Right lobe of liver (tissue), 6 donors: ENCODE measurements at regions not wholly inside any gene's neighbourhood (a gene's known extent, or its start where the extent isn't known, plus 50 kb on each side); places are given as distances from the start of the nearest gene placed in this dataset.

ENCODE experiments used
- ATAC-seq, 4 donors: fragments of 200-7000 bp; cut with Tn5 transposase; one replicate each; pipeline ENCODE4 v1.9.1; 2020; ENCODE audit warnings: mild to moderate bottlenecking in 4 of 4, moderate library complexity in 4 of 4
- DNase-seq, 3 donors: peaks; one replicate each; pipeline ENCODE4 v3.0.0-alpha.2; 2020
- H3K27ac ChIP-seq, 3 donors: fragments of 200-600 bp; one replicate each; pipeline ENCODE4 v1.8.0; 2022
- H3K27me3 ChIP-seq, 2 donors: fragments of 200-600 bp; one replicate each; pipeline ENCODE4 v1.8.0; 2022
- H3K36me3 ChIP-seq, 4 donors: fragments of 200-600 bp; sonication (generic) in 1 of 4; one replicate each; pipeline versions ENCODE4 v1.5.1 to v1.8.0; 2017 to 2022; ENCODE audit warnings: control low read depth in 1 of 4
- H3K4me1 ChIP-seq, 4 donors: fragments of 200-600 bp; sonication (generic) in 1 of 4; one replicate each; pipeline versions ENCODE4 v1.5.1 to v1.8.0; 2017 to 2022; ENCODE audit warnings: control low read depth in 1 of 4
- H3K4me3 ChIP-seq, 3 donors: fragments of 200-600 bp; one replicate each; pipeline ENCODE4 v1.8.0; 2022
- H3K9me3 ChIP-seq, 4 donors: fragments of 200-600 bp; sonication (generic) in 1 of 4; one replicate each; pipeline versions ENCODE4 v1.5.1 to v1.8.0; 2017 to 2022; ENCODE audit warnings: control low read depth in 1 of 4
- POLR2A ChIP-seq: fragments of 450-650 bp; IDR thresholded peaks from one replicate; pipeline ENCODE4 v1.6.1; 2017; ENCODE audit warnings: antibody characterized with exemption, mild to moderate bottlenecking
- WGBS: methylation state at CpG from one replicate; pipeline ENCODE4 v1.1.6; 2018; ENCODE audit warnings: low coverage, low lambda C conversion rate; ENCODE audit not compliant: insufficient coverage; ENCODE audit errors: missing lambda C conversion rate; 5-methylcytosine and 5-hydroxymethylcytosine counted together
- intact Hi-C, 2 donors: fragments of 100-400 bp; cut with DNase I; formaldehyde crosslinking; loops; one replicate each; pipeline versions ENCODE4 v1.11.2 to v1.14.1; 2022
- TF ChIP-seq, protein P1 (sequence below), 4 donors: fragments of 200-600 bp in 3 of 4; fragments of 450-650 bp in 1 of 4; IDR thresholded peaks; one replicate each; pipeline versions ENCODE4 v1.5.1 to v1.8.0; 2016 to 2022; ENCODE audit warnings: antibody characterized with exemption in 4 of 4, mild to moderate bottlenecking in 2 of 4
- donor health status: DM: no; HTN: yes; CAD: no.
- donor health status: DM: no; HTN: no; CAD: no.
- donor health status: DM: no; HTN: no; CAD: no.
- donor health status: DM: no; HTN: yes; CAD: no.
- donor health status: DM: no; HTN: yes; CAD: no.

GRCh38 chr12:111107392-111108178, 187.2 kb upstream of the MYL2 start:
- ATAC-seq: peak; percentile 64 to 79 (median 70)
- H3K4me1 ChIP-seq: peaks cover 0 to 21% (median 6%) of the 10 kb centered on the region in 4 donors
- H3K36me3 ChIP-seq: no peaks in the 10 kb centered on the region
- TF ChIP-seq, protein P1, sequence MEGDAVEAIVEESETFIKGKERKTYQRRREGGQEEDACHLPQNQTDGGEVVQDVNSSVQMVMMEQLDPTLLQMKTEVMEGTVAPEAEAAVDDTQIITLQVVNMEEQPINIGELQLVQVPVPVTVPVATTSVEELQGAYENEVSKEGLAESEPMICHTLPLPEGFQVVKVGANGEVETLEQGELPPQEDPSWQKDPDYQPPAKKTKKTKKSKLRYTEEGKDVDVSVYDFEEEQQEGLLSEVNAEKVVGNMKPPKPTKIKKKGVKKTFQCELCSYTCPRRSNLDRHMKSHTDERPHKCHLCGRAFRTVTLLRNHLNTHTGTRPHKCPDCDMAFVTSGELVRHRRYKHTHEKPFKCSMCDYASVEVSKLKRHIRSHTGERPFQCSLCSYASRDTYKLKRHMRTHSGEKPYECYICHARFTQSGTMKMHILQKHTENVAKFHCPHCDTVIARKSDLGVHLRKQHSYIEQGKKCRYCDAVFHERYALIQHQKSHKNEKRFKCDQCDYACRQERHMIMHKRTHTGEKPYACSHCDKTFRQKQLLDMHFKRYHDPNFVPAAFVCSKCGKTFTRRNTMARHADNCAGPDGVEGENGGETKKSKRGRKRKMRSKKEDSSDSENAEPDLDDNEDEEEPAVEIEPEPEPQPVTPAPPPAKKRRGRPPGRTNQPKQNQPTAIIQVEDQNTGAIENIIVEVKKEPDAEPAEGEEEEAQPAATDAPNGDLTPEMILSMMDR (IDR thresholded peaks at IDR 0.05): no peak
- TF ChIP-seq POLR2A: no peak
- WGBS: 24% methylated on average over 6 of the region's 6 CpGs
- no peaks in the 10 kb centered on the region for H3K27me3 ChIP-seq
- peak in 1 of 3 donors; percentile 62 for DNase-seq
- H3K27ac ChIP-seq: peak overlapping the region in 2 of 3 donors; percentile 46
- no peaks in the 10 kb centered on the region for H3K9me3 ChIP-seq
- intact Hi-C loops: no loop called here
- H3K4me3 ChIP-seq: no peak overlapping the region

- TF ChIP-seq POLR2A: no peak
- TF ChIP-seq, protein P1 (IDR thresholded peaks at IDR 0.05): no peak
- 20% methylated on average over 4 of the region's 6 CpGs for WGBS
- Histone ChIP-seq H3K9me3 (no peaks in the 10 kb centered on the region), H3K4me3 (no peak overlapping the region), H3K27me3 (no peaks in the 10 kb centered on the region), H3K4me1 (peaks cover 0 to 31% (median 6%) of the 10 kb centered on the region in 4 donors), H3K36me3 (no peaks in the 10 kb centered on the region), H3K27ac (no peak overlapping the region)
- intact Hi-C loops: no loop called here
- ATAC-seq: peak; percentile 4 to 68 (median 20)
- peak in 1 of 3 donors; percentile 30 for DNase-seq
Measured at GRCh38 chr12:111105294-111105693, 184.9 kb upstream of the MYL2 start.

- ATAC-seq: no peak
- H3K27me3 ChIP-seq: no peaks in the 10 kb centered on the region
- WGBS: 88% methylated on average over 2 of the region's 2 CpGs
Measured at GRCh38 chr12:111103583-111103982, 183.2 kb upstream of the MYL2 start.

DNA sequence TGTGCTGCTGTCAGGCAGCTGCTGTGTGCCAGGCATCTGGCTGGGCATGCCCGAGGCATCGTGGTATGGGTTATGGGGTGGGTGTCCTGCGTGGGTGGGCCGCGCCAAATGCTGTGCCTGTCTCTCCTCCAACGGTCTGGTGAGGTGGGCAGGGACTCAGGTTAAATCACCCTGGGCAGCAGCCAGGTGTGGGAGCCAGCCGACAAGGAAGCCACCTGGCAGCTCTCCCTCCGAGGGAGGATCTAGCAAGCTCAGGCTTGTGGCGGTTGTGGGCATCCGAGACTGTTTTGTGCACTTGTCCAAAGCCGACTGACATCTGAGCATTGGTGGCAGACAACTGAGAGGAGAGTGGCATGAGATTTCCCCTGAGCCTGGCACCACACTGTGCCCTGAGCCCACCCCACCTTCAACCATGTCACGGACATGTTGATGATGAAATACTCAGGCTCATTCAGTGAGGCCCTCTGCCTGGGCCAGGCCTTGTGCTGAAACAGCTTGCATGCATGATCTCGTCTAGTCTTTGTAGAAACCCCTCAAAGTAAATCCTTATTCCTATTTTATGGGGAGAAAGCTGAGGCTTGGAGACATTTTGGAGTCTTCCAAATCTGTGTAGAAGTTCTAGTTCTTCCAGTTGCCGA, 181.8 kb upstream of the MYL2 start:
- H3K36me3 ChIP-seq: no peaks in the 10 kb centered on the region
- intact Hi-C loops: no loop called here
- no peaks in the 10 kb centered on the region for H3K27me3 ChIP-seq
- WGBS: 49% methylated on average over 6 of the region's 14 CpGs
- H3K4me3 ChIP-seq: no peak overlapping the region
- no peaks in the 10 kb centered on the region for H3K9me3 ChIP-seq
- no peak for TF ChIP-seq POLR2A
- TF ChIP-seq, protein P1 (IDR thresholded peaks at IDR 0.05): no peak
- ATAC-seq: peak; percentile 67 to 83 (median 76)
- DNase-seq: peak; percentile 76 to 83 (median 80)
- peaks cover 0 to 22% (median 2%) of the 10 kb centered on the region in 4 donors for H3K4me1 ChIP-seq
- H3K27ac ChIP-seq: no peak overlapping the region

More at GRCh38 chr12:111103583-111103982, 183.2 kb upstream of the MYL2 start:
- Histone ChIP-seq H3K36me3 (no peaks in the 10 kb centered on the region), H3K9me3 (no peaks in the 10 kb centered on the region), H3K4me3 (no peak overlapping the region), H3K27ac (no peak overlapping the region), H3K4me1 (peaks cover 0 to 31% (median 6%) of the 10 kb centered on the region in 4 donors)
- DNase-seq: no peak
- TF ChIP-seq POLR2A: no peak
- TF ChIP-seq, protein P1 (IDR thresholded peaks at IDR 0.05): no peak
- intact Hi-C loops: no loop called here
